ENCODE measurements at regions not wholly inside any gene's neighbourhood (a gene's known extent, or its start where the extent isn't known, plus 50 kb on each side); places are given as distances from the start of the nearest gene placed in this dataset.
"Not testable (repeated sequence)": the region's sequence is repeated elsewhere in the genome, so short reads cannot be mapped to it uniquely, and the experiment has no call there.

DNA sequence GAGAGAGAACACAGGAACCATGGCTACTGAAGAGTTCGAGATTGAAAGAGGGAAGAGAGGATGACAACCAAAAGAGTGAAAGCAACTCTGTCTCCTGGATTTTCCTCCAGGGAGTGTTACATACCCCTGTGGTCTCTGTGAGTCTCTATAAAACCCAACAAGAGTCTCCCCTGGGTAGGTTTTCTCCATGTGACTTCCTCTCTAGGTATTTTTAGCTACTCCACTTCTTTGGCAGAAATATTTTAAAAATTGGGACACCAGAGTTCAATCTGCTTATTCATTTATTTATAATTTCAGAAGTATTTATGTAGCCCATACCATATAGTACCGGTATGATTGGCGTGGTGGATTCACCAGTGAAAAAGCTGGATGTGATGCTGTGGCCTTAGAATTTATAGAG, 671.7 kb upstream of the NR2F2 start:
- no peak for DNase-seq (ENCODE audit: low read depth)

DNA sequence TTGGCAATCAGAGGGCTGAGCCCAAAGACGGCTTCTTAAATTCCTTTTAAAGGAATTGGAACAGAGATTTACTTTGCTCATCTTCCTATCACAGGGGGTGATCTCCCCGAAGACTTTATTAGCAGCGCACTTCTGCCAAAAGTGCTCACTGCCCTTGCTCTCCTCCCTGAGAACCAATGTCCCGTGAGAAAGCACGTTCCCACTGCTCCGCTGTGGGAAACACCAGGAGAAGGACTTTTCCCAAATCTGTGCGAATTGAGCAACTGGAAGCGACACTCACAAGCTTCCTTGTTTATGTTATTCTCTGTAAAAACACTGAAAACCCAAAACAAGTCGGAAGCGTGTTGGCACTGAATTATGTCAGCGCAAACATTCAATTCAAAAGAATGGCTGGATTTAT, 670.8 kb upstream of the NR2F2 start:
- no peak for DNase-seq (ENCODE audit: low read depth)

DNA sequence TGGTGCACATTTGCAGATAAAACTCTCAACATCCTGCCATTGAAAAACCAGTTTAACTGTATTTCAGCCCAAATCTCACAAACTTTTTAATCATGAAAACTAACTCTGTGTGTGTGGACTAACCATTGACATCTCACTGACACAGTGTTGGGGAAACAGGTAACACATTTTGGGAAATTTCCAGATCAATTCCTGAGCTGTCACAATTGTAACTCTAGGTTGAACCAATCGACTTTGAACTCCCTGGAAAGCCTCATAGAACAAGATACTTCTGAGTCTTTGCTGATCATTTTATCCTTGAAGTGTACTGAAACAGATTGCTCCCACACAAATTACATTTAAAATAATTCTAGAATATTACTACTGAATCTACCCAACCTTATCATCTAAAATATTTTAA, 667.9 kb upstream of the NR2F2 start:
- no peak for DNase-seq (ENCODE audit: low read depth)

DNA sequence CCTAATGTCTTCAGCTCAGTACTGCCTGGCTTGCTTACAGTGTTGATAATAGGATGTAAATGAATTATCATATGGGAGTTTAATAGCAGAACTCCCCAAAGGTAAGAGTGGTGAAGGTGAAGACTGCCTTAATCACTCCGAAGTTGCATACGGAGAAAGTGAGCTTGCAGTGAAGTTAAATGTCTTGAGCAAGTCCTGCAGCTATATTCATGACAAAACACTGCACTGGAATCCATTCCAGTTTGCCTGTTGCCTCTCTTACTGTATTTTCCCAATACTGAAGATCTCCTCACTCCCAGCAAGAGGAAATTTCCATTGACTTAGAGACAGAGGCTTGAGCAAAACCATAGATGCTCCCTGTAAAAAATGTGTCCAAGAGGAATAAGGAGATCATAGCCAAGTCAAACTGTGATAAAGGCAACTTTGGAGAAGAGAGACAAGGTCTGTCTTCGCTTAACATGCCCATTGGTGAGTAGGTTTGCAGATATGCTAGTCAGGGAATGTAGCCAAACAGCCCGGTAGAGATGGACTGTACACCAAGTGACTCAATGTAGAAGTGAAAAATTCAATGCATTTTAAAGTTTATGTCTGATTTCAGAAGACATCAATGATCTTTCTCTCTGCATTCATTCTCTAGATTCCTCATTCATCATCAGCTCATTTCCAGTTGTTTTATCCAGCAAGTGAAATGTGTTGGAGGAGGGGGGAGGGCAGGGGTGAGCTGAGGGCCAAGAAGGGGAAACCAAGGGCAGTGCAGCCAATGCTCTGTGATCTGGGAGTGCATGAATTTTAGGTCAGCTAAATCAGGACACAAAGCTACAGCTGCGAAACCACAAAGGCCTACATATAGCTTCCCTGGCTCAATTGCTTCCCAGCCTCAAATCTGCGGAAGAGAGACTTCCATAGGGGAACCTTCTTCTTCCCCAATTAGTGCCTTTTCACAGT, 667.1 kb upstream of the NR2F2 start:
- DNase-seq (ENCODE audit: low read depth): no peak

DNA sequence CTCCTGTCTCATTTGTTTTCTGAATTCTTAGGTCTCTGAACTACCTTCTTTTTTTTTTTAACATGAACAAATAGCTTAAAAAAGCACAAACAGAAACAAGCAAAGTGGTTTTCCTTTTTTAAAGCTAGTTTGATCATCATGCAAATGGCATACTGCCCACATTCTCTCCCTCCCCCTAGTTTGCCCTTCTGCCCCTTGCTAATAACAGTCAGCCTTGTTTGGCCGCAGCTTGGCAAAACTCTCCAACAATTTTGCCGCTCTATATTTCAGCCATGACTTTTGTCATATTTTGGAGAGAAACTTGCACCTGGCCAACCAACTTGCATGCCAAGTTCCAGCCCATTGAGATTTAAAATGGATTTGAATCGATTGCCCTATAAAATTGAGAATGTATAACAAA, 666.0 kb upstream of the NR2F2 start:
- no peak for DNase-seq (ENCODE audit: low read depth)

DNA sequence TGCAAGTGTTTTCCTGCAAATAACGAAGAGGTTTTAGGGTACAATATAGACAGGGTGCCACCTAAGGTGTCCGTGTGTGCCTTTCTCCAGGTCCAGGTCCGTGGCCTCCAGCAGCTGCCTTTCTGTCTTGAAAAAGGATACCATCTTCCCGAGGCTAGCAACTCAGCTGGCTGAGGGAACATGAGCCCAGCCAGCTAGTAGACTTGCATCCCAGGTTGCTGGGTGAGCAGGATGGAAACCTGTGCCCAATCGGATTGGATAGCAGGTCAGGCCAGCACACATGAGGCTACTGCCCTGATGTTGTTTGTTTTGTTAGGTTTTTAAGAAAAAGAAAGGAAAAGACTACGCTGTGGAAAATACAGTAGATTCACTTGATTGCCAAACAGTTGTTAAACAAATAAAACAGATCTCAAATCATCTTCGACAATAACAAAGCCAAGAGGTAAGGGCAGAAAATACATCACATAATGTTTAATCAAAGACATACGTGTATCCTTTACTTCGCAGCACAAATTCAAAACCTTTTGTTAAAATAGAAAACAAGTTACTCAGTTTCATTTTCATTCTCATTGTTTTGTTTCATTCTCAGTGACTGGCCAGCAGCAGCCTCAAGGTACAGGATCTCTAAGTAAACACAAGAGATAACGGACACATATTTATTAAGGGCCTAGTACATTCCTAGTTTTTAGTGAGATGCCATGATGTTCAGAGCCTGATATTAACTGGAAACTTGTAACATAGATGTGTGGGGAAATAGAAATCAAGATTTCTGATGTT, 661.2 kb upstream of the NR2F2 start:
- no peak for DNase-seq (ENCODE audit: low read depth)

DNA sequence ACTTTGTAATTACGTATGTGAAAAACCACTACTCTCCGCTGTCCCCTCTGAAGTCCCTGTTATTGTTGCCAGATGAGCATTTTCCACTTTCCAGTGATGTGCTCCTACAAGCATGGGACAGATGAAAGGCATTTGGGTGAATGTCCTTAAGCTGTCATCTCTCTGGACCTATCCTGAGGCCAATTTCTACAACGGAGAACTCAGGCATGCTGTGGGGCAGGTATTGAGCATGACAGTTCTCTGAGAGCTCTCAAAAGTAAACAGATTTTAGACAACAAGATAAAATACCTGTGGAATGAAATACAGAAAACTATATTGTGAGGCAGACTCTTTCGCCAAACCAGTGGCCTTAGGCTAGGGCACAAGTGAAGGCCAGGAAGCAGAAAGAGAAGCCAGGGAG, 656.5 kb upstream of the NR2F2 start:
- DNase-seq (ENCODE audit: low read depth): no peak

DNA sequence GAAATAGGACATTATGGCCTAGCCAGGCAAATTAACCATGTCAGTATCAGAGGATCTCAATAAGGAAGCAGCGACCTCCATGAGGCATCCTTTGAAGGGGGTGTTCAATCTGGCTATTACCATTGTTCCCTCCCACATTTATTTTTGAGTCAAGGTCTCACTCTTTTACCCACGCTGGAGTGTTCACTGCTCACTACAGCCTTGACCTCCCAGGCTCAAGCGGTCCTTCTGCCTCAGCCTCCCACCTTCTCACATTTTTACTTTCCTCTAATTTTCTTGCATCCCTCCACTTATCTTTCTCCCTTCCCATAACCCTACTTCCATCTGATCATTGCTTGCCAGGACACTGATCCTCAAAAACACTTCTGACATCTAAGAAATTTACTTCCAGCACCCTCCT, 654.0 kb upstream of the NR2F2 start:
- no peak for DNase-seq (ENCODE audit: low read depth)

DNA sequence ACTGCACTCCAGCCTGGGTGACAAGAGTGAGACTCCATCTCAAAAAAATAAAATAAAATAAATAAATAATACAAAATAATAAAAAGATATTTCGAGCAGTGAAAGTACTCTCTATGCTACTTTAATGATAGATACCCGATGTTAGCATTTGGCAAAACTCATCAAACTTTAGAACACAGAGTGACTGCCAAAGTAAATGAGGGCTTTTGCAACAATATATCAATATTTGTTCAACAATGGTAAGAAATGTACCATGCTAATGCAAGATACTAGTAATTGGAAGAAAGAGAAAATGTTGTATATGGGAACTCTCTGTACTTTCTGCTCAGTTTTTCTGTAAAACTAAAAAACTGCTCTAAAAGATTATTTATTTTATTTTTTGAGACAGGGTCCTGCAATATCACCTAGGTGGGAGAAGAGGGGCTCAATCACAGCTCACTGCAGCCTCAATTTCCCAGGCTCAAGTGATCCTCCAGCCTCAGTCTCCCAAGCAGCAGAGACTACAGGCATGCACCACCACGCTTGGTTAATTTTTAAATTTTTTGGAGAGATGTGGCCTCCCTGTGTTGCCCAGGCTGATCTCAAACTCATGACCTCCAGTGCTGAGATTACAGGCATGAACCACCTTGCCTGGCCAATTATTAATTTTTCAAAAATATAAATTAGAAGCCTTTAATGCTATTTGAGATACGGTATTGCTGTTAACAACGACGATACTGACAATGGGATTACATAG, 650.5 kb upstream of the NR2F2 start:
- no peak for DNase-seq (ENCODE audit: low read depth)

DNA sequence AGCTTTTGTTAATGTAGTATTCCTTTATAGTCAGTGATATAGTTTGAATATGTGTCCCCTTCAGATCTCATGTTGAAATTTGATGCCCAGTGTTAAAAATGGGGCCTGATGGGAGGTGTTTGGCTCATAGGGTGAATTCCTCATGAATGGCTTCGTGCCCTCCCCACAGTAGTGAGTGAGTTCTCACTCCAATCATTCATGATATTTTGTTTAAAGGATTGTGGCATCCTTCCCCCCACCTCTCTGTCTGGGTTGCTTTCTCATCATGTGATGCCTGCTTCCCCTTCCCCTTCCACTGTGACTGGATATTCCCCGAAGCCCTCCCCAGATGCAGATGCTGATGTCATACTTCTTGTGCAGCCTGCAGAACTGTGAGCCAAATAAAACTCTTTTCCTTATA, 649.8 kb upstream of the NR2F2 start:
- DNase-seq (ENCODE audit: low read depth): no peak

DNA sequence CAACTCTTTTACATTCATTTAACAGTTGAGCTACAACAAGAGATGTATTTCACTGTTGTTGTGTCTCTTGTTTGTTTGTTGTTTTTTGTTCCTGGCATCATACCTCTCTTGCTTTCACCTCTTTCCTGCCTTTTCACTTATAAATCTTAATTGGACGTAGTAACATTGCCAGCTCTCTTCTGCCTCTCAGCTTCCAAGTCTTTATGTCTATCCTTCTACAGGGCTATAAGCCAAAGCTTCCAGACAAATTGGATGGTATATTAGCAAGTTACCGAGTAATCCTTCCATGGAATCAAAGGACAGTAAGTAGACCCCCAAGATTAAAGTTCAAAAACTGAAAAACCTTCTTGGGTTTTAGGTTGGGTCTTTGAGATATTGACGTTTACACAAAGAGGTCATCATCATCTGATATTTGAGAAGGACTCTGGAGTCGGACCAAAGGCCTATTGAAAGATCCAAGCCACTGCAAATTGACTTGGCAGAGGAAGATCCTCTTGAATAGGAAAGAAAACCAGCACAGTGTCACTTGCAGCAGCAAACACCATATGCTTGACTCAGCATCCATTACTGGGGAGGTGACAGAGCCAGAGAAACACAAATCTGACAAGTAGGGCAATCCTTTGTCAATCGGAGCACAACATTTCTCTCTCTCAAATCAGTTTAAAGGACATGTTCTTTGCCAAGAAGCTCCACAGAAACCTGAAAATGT, 648.5 kb upstream of the NR2F2 start:
- DNase-seq (ENCODE audit: low read depth): no peak

DNA sequence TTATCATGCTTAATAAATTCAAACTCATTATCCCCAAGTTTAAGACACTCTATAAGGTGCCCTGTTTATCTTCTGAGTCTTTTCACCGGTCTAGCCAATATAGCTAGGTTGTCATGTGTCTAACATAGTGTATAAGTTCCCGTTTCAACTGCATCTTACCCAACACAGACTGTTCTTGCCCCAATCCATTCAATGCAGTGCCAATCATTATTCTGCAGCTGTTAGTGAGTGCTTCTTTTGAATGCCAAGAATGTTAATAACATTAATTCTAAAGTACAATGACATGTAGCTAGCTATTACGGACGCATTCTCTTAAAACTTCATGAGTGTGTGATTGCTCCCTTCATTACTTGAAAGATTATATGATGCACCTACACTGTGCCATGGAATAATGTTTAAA, 646.4 kb upstream of the NR2F2 start:
- DNase-seq (ENCODE audit: low read depth): no peak

DNA sequence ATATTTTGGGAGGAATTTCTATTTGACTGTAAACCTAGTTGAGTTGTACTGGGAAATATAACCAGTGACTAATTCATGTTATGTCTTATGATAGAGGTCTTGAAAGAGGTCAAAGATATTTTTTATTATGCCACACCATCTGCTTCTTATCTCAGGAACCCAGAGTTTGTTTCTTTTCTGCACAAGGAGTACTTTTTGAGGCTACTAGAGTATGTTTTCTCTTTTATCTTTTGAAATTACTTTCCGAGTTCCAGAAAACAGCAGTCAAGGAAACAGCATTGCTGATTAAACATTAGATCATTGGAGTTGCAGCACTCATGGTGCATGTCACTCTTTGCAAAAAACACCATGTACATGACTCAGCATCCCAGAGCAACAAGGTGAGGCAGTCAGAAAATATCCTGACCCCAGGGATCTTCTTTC, 645.8 kb upstream of the NR2F2 start:
- DNase-seq (ENCODE audit: low read depth): no peak

DNA sequence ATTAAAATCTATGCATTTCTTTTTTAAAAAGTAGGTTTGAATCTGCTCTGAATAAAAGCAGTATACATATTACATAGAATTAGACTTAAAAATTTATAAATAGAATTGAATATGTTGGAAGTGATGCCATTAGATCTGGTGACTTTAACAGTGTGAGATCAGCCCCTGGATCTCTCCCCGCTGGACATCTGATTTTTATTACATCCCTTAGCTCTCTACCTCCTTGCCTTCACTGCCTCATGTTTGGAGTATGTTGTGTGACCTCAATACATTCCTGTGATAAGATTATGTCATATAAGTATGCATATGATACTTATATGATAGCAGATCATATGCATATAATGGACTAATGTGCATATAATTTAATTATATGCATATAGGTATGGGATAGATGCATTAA, 643.4 kb upstream of the NR2F2 start:
- no peak for DNase-seq (ENCODE audit: low read depth)

DNA sequence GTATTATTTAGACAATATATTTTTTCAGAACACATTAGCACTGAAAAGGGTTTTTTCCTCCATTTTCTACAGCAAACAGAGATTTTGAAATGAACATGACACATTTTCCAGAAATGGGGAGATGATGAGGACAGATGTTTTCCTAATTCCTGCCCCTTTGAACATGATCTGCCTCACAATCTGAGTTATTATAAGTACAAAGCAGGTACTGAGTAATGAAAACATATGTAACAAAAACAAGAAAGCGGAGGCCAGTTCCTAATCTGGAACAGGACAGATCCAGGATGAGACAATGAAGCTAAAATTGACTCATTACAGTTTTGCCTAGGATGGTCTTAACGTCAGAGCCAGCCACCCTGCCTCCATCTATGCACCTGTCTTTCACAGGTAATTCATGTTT, 642.8 kb upstream of the NR2F2 start:
- no peak for DNase-seq (ENCODE audit: low read depth)

DNA sequence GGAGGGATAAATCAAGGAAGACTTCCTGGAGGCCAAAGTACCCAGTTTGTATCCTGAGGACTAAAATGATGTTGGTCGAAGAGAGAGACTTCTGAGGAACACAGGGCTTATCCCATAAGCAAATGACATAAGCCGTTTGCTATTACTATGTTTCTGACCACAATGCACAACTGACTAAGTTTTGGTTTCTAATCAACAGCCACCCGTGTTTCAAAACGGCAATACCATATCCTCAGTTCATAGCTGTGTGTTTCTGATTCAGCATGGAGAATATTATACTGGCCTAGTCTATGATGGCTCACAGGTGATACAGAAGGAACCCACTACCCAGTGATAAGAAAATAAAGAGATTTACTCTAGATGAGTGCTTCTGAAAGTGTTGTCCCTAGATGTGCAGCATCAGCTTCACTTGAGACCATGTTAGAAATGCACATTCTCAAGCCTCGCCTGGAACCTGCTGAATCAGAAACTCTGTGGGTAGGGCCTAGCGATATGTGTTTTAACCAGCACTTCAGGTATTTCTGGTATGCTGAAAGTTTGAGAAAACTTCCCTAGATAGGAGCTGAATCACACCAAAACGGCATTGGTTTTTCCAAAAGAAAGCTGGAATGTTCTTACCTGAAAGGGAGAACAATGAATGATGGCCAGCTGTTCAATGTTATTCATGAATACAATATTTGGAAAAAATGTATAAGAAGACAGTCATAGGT, 639.7 kb upstream of the NR2F2 start:
- no peak for DNase-seq (ENCODE audit: low read depth)

DNA sequence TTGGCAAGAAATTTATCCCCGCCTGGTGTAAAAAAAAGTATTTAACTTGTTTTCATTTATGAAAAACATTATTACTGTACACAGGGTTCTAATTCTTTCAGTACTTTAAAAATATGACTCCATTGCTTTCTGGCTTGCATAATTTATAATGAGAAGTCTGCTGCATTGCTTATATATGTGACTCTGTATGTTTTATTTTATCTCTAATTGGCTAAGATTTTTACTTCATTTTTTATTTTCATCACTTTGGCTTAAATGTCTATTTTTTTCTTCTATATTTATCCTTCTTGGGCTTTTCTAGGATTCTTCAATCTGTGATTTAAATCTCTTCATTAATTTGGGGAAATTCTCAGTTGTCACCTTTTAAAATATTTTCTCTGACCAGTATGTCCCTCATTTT, 636.6 kb upstream of the NR2F2 start:
- DNase-seq (ENCODE audit: low read depth): no peak

DNA sequence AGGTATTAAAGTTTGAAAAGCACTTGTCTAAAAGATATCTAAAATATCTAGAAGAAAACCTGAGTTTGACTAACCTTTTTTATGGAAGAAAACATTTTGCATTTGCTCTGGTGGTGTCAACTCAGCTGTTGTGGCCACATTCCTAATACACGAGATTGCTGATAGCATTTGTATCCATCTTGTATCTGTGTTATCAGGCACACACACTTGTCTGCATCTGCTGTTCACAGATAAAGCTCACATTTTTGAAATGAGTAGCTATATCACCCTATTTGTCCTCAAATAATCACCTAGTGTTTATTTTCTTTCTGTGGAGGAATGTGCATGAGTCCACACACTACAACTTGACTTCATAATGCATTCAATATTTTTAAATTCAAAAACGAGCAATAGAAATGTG, 632.3 kb upstream of the NR2F2 start:
- no peak for DNase-seq (ENCODE audit: low read depth)

DNA sequence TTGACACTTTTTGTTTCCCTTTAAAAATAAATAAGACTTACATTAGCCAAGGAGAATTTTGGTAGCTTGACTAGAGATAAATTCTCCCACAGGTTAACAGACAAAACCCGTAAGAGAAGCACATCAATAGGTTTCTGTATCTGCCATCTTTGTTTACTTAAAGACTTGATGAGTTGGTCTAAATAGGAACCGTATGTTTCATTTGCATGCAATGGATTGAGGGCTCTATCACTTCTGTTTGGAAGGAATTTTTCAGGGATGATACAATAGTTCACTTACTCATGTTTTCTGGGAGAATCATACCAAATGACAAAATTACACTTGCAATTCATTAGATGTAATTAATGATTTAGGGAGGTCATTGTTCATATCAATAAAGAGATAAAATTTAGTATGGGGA, 631.5 kb upstream of the NR2F2 start:
- DNase-seq (ENCODE audit: low read depth): no peak

DNA sequence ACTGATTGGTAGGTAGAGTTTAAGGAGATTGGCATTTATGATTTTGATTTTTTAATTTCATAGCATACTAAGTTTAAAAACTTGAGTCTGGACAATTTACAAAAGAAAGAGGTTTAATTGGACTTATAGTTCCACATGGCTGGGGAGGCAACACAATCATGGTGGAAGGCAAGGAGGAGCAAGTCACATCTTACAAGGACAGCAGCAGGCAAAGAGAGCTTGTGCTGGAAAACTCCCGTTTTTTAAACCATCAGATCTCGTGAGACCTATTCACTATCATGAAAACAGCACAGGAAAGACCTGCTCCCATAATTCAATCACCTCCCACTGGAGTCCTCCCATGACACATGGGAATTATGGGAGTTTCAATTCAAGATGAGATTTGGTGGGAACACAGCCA, 630.9 kb upstream of the NR2F2 start:
- DNase-seq (ENCODE audit: low read depth): no peak

DNA sequence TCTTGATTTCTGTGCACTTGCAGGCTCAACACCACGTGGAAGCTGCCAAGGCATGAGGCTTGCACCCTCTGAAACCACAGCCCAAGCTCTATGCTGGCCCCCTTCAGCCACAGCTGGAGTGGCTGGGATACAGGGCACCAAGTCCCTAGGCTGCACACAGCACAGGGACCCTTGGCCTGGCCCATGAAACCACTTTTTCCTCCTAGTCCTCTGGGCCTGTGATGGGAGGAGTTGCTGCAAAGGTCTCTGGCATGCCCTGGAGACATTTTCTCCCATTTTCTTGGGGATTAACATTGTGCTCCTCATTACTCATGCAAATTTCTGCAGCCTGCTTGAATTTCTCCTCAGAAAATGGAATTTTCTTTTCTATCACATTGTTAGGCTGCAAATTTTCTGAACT, 629.8 kb upstream of the NR2F2 start:
- DNase-seq (ENCODE audit: low read depth): not testable (repeated sequence)

Data from activated T-cell treated with anti-CD3 and anti-CD28 coated beads for 48 hours (primary cell).